ENCODE measurements at regions not wholly inside any gene's neighbourhood (a gene's known extent, or its start where the extent isn't known, plus 50 kb on each side); places are given as distances from the start of the nearest gene placed in this dataset.

DNA sequence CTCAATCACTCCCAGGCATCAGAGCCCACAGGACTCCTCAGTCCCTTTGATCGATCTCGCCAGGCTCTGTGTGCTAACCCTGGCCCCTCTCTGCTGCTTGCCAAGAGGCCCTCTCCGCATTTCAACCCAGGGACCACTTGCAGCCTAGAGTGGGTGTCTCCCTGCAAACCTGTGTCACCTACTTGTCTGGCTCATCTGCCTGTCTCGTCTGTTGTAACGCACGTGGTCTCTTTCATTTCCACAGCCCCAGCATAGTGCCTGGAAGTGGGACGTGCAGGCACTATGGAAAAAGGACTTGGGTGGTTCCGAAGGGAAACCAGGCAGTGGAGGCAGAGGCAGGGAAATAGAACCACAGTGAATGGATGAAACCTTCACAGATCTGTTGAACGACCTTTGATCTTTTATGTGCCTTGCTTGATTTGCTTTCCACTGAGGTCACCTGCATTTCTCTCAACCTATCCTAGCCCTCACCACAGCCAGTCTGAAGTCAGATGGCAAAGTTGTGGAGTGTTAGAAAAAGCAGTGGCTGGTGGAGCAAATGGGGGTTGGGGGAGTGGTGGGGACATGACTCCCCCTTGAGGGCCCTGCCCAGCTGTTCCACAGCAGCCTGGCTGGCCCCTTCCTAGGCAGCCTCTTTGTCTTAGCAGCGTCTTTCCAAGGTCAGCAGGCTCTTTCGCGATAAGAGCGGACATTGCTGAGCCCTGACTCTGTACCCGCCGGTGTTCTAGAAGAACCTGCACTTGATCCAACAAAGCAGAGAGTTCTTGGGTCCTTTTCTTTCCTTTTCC, 55.8 kb upstream of the TAGAP start:
- TF ChIP-seq, protein P1, sequence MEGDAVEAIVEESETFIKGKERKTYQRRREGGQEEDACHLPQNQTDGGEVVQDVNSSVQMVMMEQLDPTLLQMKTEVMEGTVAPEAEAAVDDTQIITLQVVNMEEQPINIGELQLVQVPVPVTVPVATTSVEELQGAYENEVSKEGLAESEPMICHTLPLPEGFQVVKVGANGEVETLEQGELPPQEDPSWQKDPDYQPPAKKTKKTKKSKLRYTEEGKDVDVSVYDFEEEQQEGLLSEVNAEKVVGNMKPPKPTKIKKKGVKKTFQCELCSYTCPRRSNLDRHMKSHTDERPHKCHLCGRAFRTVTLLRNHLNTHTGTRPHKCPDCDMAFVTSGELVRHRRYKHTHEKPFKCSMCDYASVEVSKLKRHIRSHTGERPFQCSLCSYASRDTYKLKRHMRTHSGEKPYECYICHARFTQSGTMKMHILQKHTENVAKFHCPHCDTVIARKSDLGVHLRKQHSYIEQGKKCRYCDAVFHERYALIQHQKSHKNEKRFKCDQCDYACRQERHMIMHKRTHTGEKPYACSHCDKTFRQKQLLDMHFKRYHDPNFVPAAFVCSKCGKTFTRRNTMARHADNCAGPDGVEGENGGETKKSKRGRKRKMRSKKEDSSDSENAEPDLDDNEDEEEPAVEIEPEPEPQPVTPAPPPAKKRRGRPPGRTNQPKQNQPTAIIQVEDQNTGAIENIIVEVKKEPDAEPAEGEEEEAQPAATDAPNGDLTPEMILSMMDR (IDR thresholded peaks at IDR 0.05) = no peak
- no peak for TF ChIP-seq EZH2 (IDR thresholded peaks at IDR 0.05; ENCODE audit: borderline replicate concordance, insufficient read depth, low read depth, low read length, poor library complexity, severe bottlenecking)

All from B cell (primary cell).